ENCODE measurements at regions not wholly inside any gene's neighbourhood (a gene's known extent, or its start where the extent isn't known, plus 50 kb on each side); places are given as distances from the start of the nearest gene placed in this dataset.

- no peak overlapping the region for H3K4me3 ChIP-seq (ENCODE audit: low read depth in 1 of 2, low read length in 2 of 2)
- no peaks in the 10 kb centered on the region for H3K27me3 ChIP-seq (ENCODE audit: control insufficient read depth in 1 of 2, insufficient read depth in 2 of 2, low read length in 2 of 2)
Measured at GRCh38 chr13:73622381-73622780, 511.8 kb downstream of the KLF12 start.

GRCh38 chr13:73618275-73618865, 515.8 kb downstream of the KLF12 start:
- Histone ChIP-seq H3K27me3 (ENCODE audit: control insufficient read depth in 1 of 2, insufficient read depth in 2 of 2, low read length in 2 of 2) (no peaks in the 10 kb centered on the region), H3K4me3 (ENCODE audit: low read depth in 1 of 2, low read length in 2 of 2) (no peak overlapping the region), H3K4me1 (ENCODE audit: insufficient read depth, low read length) (no peaks in the 10 kb centered on the region), H3K9me3 (ENCODE audit: low read length) (no peaks in the 10 kb centered on the region), H3K27ac (ENCODE audit: low read depth, low read length) (no peak overlapping the region), H3K9ac (ENCODE audit: low read length) (no peak overlapping the region), H3K36me3 (ENCODE audit: insufficient read depth, low read length) (no peaks in the 10 kb centered on the region)

More at GRCh38 chr13:73622381-73622780, 511.8 kb downstream of the KLF12 start:
- no peak overlapping the region for H3K27ac ChIP-seq (ENCODE audit: low read depth, low read length)
- no peak overlapping the region for H3K9ac ChIP-seq (ENCODE audit: low read length)
- H3K36me3 ChIP-seq (ENCODE audit: insufficient read depth, low read length) = no peaks in the 10 kb centered on the region
- H3K9me3 ChIP-seq (ENCODE audit: low read length) = no peaks in the 10 kb centered on the region
- H3K4me1 ChIP-seq (ENCODE audit: insufficient read depth, low read length) = no peaks in the 10 kb centered on the region

- no peak overlapping the region for H3K9ac ChIP-seq (ENCODE audit: low read length)
- no peaks in the 10 kb centered on the region for H3K4me1 ChIP-seq (ENCODE audit: insufficient read depth, low read length)
- no peaks in the 10 kb centered on the region for H3K9me3 ChIP-seq (ENCODE audit: low read length)
- H3K27me3 ChIP-seq (ENCODE audit: control insufficient read depth in 1 of 2, insufficient read depth in 2 of 2, low read length in 2 of 2) = no peaks in the 10 kb centered on the region
- no peak overlapping the region for H3K27ac ChIP-seq (ENCODE audit: low read depth, low read length)
- no peak overlapping the region for H3K4me3 ChIP-seq (ENCODE audit: low read depth in 1 of 2, low read length in 2 of 2)
- H3K36me3 ChIP-seq (ENCODE audit: insufficient read depth, low read length) = no peaks in the 10 kb centered on the region
Measured at GRCh38 chr13:73616861-73617260, 517.3 kb downstream of the KLF12 start.

- Histone ChIP-seq H3K4me3 (ENCODE audit: low read depth in 1 of 2, low read length in 2 of 2) (no peak overlapping the region), H3K9ac (ENCODE audit: low read length) (no peak overlapping the region), H3K9me3 (ENCODE audit: low read length) (no peaks in the 10 kb centered on the region), H3K36me3 (ENCODE audit: insufficient read depth, low read length) (no peaks in the 10 kb centered on the region), H3K4me1 (ENCODE audit: insufficient read depth, low read length) (no peaks in the 10 kb centered on the region), H3K27ac (ENCODE audit: low read depth, low read length) (no peak overlapping the region), H3K27me3 (ENCODE audit: control insufficient read depth in 1 of 2, insufficient read depth in 2 of 2, low read length in 2 of 2) (no peaks in the 10 kb centered on the region)
Measured at GRCh38 chr13:73610799-73611592, 523.2 kb downstream of the KLF12 start.

GRCh38 chr13:73608711-73609485, 525.3 kb downstream of the KLF12 start:
- Histone ChIP-seq H3K4me3 (ENCODE audit: low read depth in 1 of 2, low read length in 2 of 2) (no peak overlapping the region), H3K27me3 (ENCODE audit: control insufficient read depth in 1 of 2, insufficient read depth in 2 of 2, low read length in 2 of 2) (no peaks in the 10 kb centered on the region), H3K9ac (ENCODE audit: low read length) (no peak overlapping the region), H3K4me1 (ENCODE audit: insufficient read depth, low read length) (no peaks in the 10 kb centered on the region), H3K36me3 (ENCODE audit: insufficient read depth, low read length) (no peaks in the 10 kb centered on the region), H3K9me3 (ENCODE audit: low read length) (no peaks in the 10 kb centered on the region), H3K27ac (ENCODE audit: low read depth, low read length) (no peak overlapping the region)

GRCh38 chr13:73608157-73608516, 526.1 kb downstream of the KLF12 start:
- Histone ChIP-seq H3K4me3 (ENCODE audit: low read depth in 1 of 2, low read length in 2 of 2) (no peak overlapping the region), H3K4me1 (ENCODE audit: insufficient read depth, low read length) (no peaks in the 10 kb centered on the region), H3K9ac (ENCODE audit: low read length) (no peak overlapping the region), H3K36me3 (ENCODE audit: insufficient read depth, low read length) (no peaks in the 10 kb centered on the region), H3K27ac (ENCODE audit: low read depth, low read length) (no peak overlapping the region), H3K27me3 (ENCODE audit: control insufficient read depth in 1 of 2, insufficient read depth in 2 of 2, low read length in 2 of 2) (no peaks in the 10 kb centered on the region), H3K9me3 (ENCODE audit: low read length) (no peaks in the 10 kb centered on the region)

GRCh38 chr13:73607489-73608156, 526.6 kb downstream of the KLF12 start:
- H3K9me3 ChIP-seq (ENCODE audit: low read length) = no peaks in the 10 kb centered on the region
- no peaks in the 10 kb centered on the region for H3K4me1 ChIP-seq (ENCODE audit: insufficient read depth, low read length)
- H3K27ac ChIP-seq (ENCODE audit: low read depth, low read length) = no peak overlapping the region
- no peaks in the 10 kb centered on the region for H3K27me3 ChIP-seq (ENCODE audit: control insufficient read depth in 1 of 2, insufficient read depth in 2 of 2, low read length in 2 of 2)
- H3K4me3 ChIP-seq (ENCODE audit: low read depth in 1 of 2, low read length in 2 of 2) = no peak overlapping the region
- no peak overlapping the region for H3K9ac ChIP-seq (ENCODE audit: low read length)
- no peaks in the 10 kb centered on the region for H3K36me3 ChIP-seq (ENCODE audit: insufficient read depth, low read length)

- H3K4me1 ChIP-seq (ENCODE audit: insufficient read depth, low read length) = no peaks in the 10 kb centered on the region
- no peaks in the 10 kb centered on the region for H3K27me3 ChIP-seq (ENCODE audit: control insufficient read depth in 1 of 2, insufficient read depth in 2 of 2, low read length in 2 of 2)
- H3K4me3 ChIP-seq (ENCODE audit: low read depth in 1 of 2, low read length in 2 of 2) = no peak overlapping the region
- H3K9me3 ChIP-seq (ENCODE audit: low read length) = no peaks in the 10 kb centered on the region
- H3K27ac ChIP-seq (ENCODE audit: low read depth, low read length) = no peak overlapping the region
- no peaks in the 10 kb centered on the region for H3K36me3 ChIP-seq (ENCODE audit: insufficient read depth, low read length)
- H3K9ac ChIP-seq (ENCODE audit: low read length) = no peak overlapping the region
Measured at GRCh38 chr13:73603646-73604045, 530.6 kb downstream of the KLF12 start.

GRCh38 chr13:73602295-73602694, 531.9 kb downstream of the KLF12 start:
- no peaks in the 10 kb centered on the region for H3K36me3 ChIP-seq (ENCODE audit: insufficient read depth, low read length)
- H3K27me3 ChIP-seq (ENCODE audit: control insufficient read depth in 1 of 2, insufficient read depth in 2 of 2, low read length in 2 of 2) = no peaks in the 10 kb centered on the region
- no peak overlapping the region for H3K4me3 ChIP-seq (ENCODE audit: low read depth in 1 of 2, low read length in 2 of 2)
- H3K27ac ChIP-seq (ENCODE audit: low read depth, low read length) = no peak overlapping the region
- H3K9ac ChIP-seq (ENCODE audit: low read length) = no peak overlapping the region
- no peaks in the 10 kb centered on the region for H3K4me1 ChIP-seq (ENCODE audit: insufficient read depth, low read length)
- no peaks in the 10 kb centered on the region for H3K9me3 ChIP-seq (ENCODE audit: low read length)

GRCh38 chr13:73601708-73602107, 532.5 kb downstream of the KLF12 start:
- H3K4me1 ChIP-seq (ENCODE audit: insufficient read depth, low read length) = no peaks in the 10 kb centered on the region
- H3K4me3 ChIP-seq (ENCODE audit: low read depth in 1 of 2, low read length in 2 of 2) = no peak overlapping the region
- no peaks in the 10 kb centered on the region for H3K9me3 ChIP-seq (ENCODE audit: low read length)
- no peak overlapping the region for H3K9ac ChIP-seq (ENCODE audit: low read length)
- no peak overlapping the region for H3K27ac ChIP-seq (ENCODE audit: low read depth, low read length)
- H3K27me3 ChIP-seq (ENCODE audit: control insufficient read depth in 1 of 2, insufficient read depth in 2 of 2, low read length in 2 of 2) = no peaks in the 10 kb centered on the region
- no peaks in the 10 kb centered on the region for H3K36me3 ChIP-seq (ENCODE audit: insufficient read depth, low read length)

Measured in muscle layer of colon (tissue), 2 donors.